ENCODE measurements at regions not wholly inside any gene's neighbourhood (a gene's known extent, or its start where the extent isn't known, plus 50 kb on each side); places are given as distances from the start of the nearest gene placed in this dataset.
"Not testable (repeated sequence)": the region's sequence is repeated elsewhere in the genome, so short reads cannot be mapped to it uniquely, and the experiment has no call there.

DNA sequence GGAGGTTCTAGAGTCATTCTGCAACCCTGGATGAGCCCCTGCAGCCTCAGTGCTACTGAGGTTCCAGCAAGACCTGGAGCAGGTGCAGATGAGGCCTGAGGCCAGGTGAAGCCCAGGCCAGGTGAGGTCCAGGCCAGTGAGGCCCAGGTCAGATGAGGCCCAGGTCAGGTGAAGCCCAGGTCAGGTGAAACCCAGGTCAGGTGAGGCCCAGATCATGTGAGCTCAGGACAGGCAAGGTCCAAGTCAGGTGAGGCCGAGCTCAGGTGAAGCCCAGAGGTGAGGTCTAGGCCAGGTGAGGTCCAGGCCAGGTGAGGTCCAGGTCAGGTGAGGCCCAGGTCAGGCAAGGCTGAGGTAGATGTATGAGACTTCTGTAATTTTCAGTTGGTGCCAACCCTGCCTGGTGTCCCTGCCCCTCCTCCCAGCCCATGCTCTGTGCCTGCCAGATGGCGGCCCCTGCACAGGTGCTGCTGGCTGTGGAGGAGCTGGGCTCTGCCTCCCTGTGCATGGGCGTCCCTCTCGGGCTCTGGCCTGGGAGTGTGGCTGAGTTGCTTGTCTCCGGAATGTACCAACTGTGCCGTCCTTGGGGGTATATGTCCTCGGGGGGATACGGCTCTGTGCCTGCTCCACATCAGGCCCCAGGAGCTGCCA lies 388.5 kb downstream of the TMEM121 start:
- DNase-seq (ENCODE audit: extremely low read depth, low read depth): no peak
- TF ChIP-seq, protein P1, sequence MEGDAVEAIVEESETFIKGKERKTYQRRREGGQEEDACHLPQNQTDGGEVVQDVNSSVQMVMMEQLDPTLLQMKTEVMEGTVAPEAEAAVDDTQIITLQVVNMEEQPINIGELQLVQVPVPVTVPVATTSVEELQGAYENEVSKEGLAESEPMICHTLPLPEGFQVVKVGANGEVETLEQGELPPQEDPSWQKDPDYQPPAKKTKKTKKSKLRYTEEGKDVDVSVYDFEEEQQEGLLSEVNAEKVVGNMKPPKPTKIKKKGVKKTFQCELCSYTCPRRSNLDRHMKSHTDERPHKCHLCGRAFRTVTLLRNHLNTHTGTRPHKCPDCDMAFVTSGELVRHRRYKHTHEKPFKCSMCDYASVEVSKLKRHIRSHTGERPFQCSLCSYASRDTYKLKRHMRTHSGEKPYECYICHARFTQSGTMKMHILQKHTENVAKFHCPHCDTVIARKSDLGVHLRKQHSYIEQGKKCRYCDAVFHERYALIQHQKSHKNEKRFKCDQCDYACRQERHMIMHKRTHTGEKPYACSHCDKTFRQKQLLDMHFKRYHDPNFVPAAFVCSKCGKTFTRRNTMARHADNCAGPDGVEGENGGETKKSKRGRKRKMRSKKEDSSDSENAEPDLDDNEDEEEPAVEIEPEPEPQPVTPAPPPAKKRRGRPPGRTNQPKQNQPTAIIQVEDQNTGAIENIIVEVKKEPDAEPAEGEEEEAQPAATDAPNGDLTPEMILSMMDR (IDR thresholded peaks at IDR 0.05; ENCODE audit: low read depth, low read length): no peak

DNA sequence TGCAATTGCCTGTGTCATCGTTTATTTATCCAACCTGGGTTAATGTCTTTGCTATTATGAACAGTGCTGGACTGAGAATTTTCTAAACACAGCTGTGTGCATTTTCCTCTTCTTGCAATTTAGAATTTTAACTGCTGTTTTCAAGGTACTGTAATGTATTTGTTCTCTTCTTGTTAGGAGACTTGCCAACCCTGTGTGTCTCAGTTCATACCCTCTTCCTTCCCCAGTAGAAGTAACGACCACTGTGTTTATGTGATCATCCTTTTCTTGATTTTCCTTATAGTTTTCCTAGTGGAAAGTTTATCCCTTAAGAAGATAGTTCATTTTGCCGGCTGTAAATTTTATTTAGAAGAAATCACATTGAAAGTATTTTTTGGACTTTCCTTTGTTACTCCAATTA lies 389.2 kb downstream of the TMEM121 start:
- DNase-seq (ENCODE audit: extremely low read depth, low read depth): not testable (repeated sequence)

DNA sequence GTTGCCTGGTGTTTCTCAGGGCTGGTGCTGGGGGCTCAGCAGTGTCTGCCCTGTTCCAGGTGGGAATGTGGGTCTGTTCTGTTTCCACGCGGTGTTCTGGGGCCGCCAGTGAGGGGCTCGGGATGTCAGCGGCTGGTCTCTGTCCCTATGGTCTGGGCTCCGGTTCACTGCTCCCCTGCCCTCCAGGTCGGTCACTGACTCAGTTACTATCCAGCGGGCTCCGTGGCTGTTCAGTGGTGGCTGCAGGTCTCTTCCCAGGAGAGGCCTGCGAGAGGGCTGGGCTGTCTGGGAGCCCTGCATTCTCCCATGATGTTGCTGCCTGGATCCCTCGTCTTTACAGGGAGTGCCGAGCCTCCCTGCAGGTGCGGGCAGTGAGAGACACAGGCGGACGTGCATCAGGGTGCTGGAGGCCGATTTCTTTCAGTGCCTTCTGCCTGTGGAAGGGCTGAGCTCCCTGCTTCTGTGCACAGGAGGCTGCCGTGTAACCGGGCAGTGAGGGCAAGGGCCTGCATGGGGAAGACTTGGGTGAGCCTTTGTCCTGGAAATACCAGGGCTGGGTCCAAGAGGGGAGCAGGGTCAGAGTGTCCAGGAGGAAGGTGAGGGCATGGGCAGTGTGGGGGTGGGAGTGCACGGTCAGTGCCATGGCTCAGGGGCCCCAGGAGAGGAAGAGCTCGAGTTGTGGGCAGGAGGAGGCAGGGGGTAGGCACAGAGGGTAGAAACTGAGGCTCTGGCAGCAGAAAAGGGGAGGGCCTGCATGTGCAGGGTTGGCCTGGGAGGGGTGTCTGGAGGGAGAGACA lies 391.0 kb downstream of the TMEM121 start:
- not testable (repeated sequence) for DNase-seq (ENCODE audit: extremely low read depth, low read depth)

DNA sequence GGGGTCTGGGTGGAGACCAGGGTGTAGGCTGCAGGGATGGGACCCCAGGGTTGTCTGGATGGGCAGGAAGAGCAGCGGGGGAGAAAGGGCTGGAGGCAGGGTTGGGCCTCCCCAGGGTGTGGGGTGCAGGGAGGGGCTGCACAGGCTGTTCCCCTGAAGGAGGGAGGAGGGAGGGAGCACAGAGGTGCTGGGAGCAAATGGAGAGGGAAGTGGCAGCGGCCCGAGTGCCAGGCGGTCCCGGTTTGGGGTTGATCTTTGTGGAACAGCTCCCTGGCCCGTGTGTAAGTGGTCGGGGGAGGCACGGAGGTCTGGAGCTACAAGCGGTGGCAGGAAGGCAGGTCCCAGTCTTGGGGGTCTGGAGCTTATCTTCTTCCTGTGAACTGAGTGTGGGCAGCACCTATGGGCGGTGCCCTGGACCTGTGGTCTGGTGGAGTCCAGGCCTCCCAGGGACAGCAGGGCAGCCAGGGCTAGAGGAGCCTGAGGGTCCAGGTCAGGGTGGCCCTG lies 391.6 kb downstream of the TMEM121 start:
- TF ChIP-seq, protein P1 (IDR thresholded peaks at IDR 0.05; ENCODE audit: low read depth, low read length): no peak
- DNase-seq (ENCODE audit: extremely low read depth, low read depth): no peak

DNA sequence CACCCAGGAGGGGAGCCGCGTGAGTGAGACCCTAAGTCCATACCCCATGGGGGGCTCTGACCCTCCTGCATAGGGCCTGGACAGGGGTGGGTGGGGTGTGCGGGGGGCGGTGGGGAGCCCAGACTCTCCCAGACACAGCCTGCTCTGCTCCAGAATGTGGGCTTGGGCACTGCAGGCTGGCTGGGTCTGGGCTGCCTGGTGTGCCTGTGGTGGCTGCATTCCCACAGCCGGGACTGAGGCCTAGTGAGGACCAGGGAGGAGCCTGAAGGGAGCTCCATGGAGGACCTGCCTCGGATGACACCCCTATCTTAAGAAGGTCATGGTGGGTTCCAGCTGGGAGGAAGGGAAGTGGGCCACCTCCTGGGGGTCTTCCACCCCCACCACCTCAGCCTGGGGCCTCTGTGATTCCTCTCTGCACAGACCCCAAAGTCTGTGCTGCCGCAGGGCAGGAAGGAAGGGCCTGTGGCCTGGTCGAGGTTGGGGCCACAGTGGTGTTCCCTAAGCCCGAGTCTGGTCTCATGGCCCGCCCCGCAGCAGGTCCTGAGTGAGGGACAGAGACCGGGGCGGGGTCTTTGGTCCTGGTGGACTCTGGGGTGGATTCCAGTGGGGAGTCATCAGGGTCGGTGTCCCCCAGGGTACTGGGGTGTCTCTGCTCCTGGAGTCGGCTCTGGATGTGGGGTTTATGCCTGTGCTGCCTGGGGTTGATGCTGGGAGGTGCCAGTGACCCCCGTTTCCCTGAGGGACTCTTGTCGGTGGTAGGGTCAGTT lies 392.3 kb downstream of the TMEM121 start:
- no peak for DNase-seq (ENCODE audit: extremely low read depth, low read depth)
- TF ChIP-seq, protein P1 (IDR thresholded peaks at IDR 0.05; ENCODE audit: low read depth, low read length): no peak

DNA sequence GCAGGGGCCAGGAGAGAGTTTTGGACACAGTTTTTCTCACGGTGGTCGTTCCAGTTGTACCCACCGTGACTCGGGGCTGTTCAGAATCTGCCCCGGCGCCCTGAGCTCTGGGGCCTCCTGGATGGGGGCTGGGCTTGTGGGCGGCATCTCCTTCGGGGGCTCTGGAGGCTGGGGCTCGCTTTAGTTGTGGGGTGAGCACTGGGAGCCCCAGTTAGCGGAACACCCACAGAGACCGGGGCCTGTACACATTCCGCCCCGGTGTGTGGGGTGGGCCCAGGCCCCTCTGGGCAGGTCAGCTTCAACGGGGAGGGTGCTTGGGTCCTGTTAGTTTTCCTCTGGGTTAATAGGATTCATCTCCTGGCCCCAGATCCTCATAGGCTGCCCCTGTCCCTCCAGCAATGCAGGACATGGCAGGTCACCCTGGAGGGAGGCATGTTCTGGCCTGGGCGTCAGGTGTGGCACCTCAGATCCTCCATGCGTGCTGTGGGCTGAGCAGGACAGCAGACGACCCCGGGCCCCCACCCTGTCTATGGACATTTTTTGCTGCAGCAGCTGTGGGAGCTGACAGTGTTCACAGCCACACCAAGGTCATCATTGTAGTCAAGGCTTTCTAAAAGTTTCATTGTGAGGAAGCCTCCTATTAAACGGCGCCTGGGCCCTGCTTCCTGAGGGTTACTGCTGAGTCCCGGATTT lies 393.2 kb downstream of the TMEM121 start:
- no peak for DNase-seq (ENCODE audit: extremely low read depth, low read depth)
- TF ChIP-seq, protein P1 (IDR thresholded peaks at IDR 0.05; ENCODE audit: low read depth, low read length): no peak

DNA sequence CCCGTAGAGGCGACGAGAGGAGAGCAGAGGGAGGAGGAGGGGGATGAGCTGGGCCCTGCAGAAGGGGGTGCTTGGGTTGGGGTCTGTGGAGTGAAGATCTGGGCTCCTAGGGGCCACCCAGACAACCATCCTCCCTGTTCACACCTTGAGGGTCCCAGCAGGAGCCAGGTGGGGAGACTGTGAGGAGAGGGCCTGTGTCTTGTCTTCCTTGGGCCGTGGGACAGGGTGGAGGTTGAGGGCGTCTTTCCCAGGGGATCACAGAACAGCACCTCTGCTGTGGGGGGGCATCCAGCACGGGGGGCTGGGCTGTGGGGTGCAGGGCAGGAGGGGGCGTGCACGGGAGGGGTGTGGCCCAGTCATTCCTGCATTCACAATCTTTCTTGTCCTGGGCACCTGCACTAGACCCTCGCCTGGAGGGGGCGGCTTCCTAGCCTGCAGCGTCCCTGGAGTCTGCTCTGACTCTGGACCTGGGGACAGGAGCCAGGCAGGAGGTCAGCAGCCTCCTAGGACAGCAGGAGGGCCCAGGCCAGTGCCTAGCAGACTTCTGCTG lies 393.8 kb downstream of the TMEM121 start:
- not testable (repeated sequence) for DNase-seq (ENCODE audit: extremely low read depth, low read depth)

DNA sequence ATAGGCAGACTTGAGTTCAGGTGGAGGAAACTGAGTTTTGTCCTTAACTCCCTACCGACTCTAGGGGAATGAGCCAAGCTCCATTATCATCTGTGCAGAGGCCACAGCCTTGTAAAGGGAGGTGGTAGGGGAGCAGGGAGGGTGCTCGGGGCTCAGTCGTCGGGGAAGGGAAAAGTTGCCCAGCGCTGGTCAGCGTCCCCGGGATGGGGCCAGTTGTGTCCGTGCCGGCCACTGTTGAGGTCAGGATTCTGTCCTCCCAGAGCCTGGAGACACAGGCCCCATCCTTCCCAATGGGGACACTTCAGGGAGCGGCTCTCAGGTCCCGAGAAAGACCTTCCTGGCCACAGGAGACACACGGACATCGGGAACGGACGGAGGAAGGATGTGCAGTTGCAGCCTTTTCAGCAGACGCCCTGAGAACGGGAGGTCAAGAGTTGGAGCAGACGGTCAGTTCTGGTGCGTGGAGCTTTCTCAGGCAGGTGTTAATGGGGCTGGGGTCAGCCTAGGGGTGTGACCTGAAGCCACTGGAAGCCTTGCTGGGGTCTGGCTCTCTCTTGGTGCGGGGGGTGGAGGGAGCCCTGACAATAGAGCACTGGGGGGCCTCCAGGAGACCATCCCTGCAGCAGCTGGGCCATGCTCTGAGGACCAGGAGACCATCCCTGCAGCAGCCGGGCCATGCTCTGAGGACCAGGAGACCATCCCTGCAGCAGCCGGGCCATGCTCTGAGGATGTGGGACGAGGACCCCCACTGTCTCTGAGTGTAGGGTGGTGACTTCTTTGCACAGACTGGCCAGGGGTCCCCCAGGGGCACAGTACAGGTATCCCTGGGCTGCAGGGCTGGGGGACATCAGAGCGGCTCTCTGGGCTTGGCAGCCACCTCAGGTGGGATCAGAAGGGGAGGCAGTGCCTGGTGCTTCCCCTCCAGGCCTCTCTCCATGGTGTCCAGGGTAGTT lies 394.7 kb downstream of the TMEM121 start:
- DNase-seq (ENCODE audit: extremely low read depth, low read depth): not testable (repeated sequence)

DNA sequence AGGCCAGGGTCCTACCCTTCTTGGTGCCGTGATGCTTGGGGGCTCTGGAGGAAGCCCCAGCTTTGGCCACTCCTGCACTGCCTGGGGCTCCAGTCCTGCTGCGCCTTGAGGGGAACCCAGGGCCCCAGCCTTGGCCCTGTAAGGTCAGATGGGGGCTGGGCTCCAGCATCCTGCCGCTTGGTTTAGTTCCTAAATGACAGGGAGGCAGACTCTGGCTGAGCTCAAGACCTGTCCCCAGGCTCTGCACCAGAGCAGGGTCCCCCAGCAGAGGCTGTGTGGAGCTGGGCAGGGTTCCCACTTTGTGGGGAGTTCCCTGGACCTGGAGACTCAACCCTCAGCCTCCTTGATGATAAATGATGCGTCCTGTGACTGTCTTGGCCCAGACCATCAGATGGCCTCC lies 395.4 kb downstream of the TMEM121 start:
- DNase-seq (ENCODE audit: extremely low read depth, low read depth): not testable (repeated sequence)

DNA sequence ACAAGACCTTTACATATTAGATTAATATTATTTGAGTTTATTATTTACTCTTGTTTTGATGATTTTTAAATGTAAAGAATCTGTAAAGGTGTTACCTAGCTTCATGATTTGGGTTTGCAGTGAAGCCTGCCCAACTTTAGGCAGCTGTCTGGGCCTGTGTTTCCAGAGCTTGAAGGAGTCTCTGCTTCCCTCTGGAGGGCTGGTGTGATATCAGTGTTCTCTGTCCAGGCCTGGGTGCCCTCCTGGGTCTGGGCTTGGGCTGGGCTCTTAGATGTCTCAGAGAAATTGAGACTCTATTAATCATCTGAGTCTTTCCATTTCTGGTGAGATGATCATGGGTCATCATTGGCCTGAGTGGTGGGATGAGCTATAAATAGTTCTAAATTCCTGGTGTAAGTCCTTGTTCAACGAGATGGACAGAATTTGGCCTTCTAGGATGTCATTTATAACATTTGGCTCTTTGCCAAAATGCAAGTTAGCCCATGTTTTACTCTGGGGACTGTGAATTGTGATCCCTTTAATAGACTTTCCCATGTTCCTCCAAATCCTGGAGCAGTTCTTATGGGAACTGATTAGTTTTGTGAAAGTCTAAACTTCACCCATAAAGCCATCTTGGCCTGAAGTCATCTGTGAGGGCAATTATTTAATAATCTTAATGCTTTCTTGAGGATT lies 397.3 kb downstream of the TMEM121 start:
- not testable (repeated sequence) for DNase-seq (ENCODE audit: extremely low read depth, low read depth)
